GM19395 (cell line): ENCODE measurements at regions not wholly inside any gene's neighbourhood (a gene's known extent, or its start where the extent isn't known, plus 50 kb on each side); places are given as distances from the start of the nearest gene placed in this dataset.
"Not testable (repeated sequence)": the region's sequence is repeated elsewhere in the genome, so short reads cannot be mapped to it uniquely, and the experiment has no call there.

ENCODE experiments used
- ATAC-seq: cut with Tn5 transposase; IDR thresholded peaks from one replicate; pipeline ENCODE4 v1.9.1; 2021; ENCODE audit warnings: mild to moderate bottlenecking, moderate library complexity; ENCODE audit not compliant: unreplicated experiment

- no peak for ATAC-seq
These were observed 123.9 kb upstream of the CCDC150 start for GRCh38 chr2:196515608-196516007.

- ATAC-seq = no peak
These were observed 123.0 kb upstream of the CCDC150 start for GRCh38 chr2:196516564-196516963.

- ATAC-seq = no peak
These were observed 118.9 kb upstream of the CCDC150 start for GRCh38 chr2:196520605-196521004.

GRCh38 chr2:196526981-196527725, 112.4 kb upstream of the CCDC150 start:
- not testable (repeated sequence) for ATAC-seq

GRCh38 chr2:196528486-196529223, 110.9 kb upstream of the CCDC150 start:
- ATAC-seq = no peak

GRCh38 chr2:196530910-196531309, 108.6 kb upstream of the CCDC150 start:
- ATAC-seq = no peak

- no peak for ATAC-seq
These were observed 105.6 kb upstream of the CCDC150 start for GRCh38 chr2:196533772-196534397.

GRCh38 chr2:196534495-196534894, 105.0 kb upstream of the CCDC150 start:
- no peak for ATAC-seq

GRCh38 chr2:196535061-196535460, 104.5 kb upstream of the CCDC150 start:
- no peak for ATAC-seq

GRCh38 chr2:196535742-196536141, 103.8 kb upstream of the CCDC150 start:
- ATAC-seq = no peak

GRCh38 chr2:196537311-196537710, 102.2 kb upstream of the CCDC150 start:
- no peak for ATAC-seq

GRCh38 chr2:196538189-196538588, 101.3 kb upstream of the CCDC150 start:
- no peak for ATAC-seq

GRCh38 chr2:196538646-196539045, 100.9 kb upstream of the CCDC150 start:
- ATAC-seq = no peak

- no peak for ATAC-seq
These were observed 94.5 kb upstream of the CCDC150 start for GRCh38 chr2:196544906-196545433.

GRCh38 chr2:196546151-196546919, 93.2 kb upstream of the CCDC150 start:
- no peak for ATAC-seq

GRCh38 chr2:196549052-196549451, 90.5 kb upstream of the CCDC150 start:
- no peak for ATAC-seq

- no peak for ATAC-seq
These were observed 88.5 kb upstream of the CCDC150 start for GRCh38 chr2:196551014-196551413.

GRCh38 chr2:196555161-196555560, 84.4 kb upstream of the CCDC150 start:
- ATAC-seq = no peak

- no peak for ATAC-seq
These were observed 83.8 kb upstream of the CCDC150 start for GRCh38 chr2:196555726-196556125.

GRCh38 chr2:196558497-196558896, 81.0 kb upstream of the CCDC150 start:
- ATAC-seq = no peak

GRCh38 chr2:196563876-196564275, 75.6 kb upstream of the CCDC150 start:
- no peak for ATAC-seq
